ENCODE measurements at regions not wholly inside any gene's neighbourhood (a gene's known extent, or its start where the extent isn't known, plus 50 kb on each side); places are given as distances from the start of the nearest gene placed in this dataset.

DNA sequence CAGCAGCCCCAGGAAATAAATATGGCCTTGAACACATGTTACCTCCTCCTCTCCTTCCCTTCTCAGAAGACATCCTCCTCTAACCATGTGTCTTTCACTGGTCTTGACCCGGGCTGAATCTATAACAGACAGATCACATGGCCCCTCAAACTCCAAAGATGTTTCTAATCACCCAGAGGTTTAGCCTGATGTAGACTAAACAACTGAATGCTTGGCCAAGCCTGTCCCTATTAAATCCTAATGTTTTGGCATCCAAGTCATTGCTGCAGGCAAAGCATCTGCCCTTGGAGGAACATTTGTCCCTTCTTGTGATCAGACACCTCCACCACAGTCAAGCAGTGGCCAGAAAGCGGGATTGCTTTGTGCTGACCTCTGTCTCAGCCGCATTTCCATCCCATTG, 65.5 kb downstream of the ANKRD60 start:
- Mint-ChIP-seq H3K27ac (no peak overlapping the region), H3K9me3 (no peaks in the 10 kb centered on the region), H3K4me1 (ENCODE audit: low read depth) (no peaks in the 10 kb centered on the region), H3K36me3 (ENCODE audit: low read depth) (no peaks in the 10 kb centered on the region), H3K27me3 (ENCODE audit: low read depth) (no peaks in the 10 kb centered on the region), H3K4me3 (no peak overlapping the region)
- intact Hi-C loops (cut with micrococcal nuclease) = no loop called here
- CTCF ChIA-PET = no interaction called here
- DNase-seq = no peak

DNA sequence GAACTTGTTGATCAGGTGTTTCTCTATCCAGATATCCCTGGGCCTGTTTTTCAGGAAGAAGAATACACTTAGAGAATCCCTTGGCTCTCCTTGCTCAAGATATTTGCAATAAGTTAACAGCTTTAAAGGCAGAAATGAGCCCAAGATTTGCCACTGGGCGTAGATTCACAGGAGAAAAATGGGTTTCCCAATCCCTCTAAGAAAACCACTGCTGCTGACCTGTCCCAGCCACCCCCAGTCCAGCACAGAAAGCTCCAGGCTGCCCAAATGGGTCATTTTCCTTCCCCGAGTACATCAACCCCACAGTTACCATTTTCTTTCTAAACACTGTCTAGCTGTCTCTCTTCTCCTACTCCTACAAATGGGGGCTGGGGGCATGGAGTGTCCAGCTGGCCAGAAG, 67.3 kb downstream of the ANKRD60 start:
- Mint-ChIP-seq H3K4me1 (ENCODE audit: low read depth) (no peaks in the 10 kb centered on the region), H3K36me3 (ENCODE audit: low read depth) (no peaks in the 10 kb centered on the region), H3K9me3 (no peaks in the 10 kb centered on the region), H3K27me3 (ENCODE audit: low read depth) (no peaks in the 10 kb centered on the region), H3K4me3 (no peak overlapping the region), H3K27ac (no peak overlapping the region)
- no peak for DNase-seq
- CTCF ChIA-PET = no interaction called here
- intact Hi-C loops (cut with micrococcal nuclease) = no loop called here

DNA sequence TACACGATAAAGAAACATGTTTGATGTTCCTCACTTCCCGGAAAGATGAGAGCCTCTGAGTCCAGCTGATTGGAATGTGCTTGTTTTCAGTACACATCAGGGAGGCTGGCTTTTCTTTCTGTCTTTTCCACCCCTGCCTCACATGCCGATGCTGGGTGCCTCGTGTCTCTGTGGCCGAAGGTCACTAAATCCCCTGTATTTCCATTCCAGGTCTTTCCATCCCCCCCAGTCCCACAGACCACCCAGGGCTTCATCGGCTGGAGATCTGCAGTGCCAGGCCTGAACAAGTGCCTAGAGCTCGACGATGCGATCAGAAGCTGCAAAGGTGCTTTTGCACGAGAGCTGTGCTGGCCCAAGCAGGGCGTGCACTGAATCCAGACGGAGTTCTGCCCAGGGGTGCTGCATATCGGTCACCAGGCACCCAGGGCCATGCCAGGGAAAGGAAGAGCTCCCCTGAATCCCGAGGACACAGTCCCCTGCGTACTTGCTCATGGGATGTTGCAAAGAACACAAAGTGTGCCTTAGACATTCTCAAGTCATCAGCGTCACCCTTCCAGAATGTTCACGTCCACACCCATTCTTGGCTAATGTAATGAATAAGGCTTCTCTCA, 67.9 kb downstream of the ANKRD60 start:
- no peaks in the 10 kb centered on the region for H3K4me1 Mint-ChIP-seq (ENCODE audit: low read depth)
- DNase-seq = no peak

DNA sequence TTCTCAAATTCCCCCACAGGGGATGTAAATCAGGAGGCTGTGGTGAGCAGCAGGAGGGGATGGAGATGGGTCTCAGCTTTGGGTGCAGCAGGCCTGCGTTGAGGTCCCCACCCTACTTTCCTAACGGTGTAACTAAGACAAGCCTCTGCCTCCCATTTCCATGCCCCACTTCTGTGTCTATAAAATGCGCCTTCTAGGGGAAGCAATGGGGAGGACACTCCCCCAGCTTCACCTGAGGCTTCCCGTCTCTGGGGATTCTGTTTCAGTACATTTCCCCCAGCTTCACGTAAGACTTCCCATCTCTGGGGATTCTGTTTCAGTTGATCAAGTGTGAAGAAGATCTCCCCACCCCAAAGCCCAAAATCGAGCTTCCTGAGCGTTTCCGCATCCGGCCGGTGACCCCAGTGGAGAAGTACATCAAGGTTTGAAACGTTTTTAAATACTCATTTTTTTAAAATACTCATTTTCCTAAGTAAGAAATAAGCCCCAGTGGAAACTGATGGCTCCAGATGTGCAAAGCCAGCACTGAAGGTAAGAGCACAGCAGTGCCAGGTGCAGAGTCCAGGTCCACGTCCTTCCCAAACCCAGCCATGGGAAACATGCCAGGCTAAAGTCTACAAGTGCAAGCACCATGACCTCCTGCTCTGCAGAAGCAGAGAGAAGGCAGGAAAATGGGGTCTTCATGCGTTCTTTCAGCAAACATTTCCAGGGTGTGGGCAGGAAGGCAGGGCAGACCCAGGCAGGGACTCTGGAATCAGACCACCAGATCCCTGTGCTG, 73.1 kb downstream of the ANKRD60 start:
- CTCF ChIA-PET = no interaction called here
- no peak overlapping the region for H3K4me3 Mint-ChIP-seq
- intact Hi-C loops (cut with micrococcal nuclease) = no loop called here
- no peaks in the 10 kb centered on the region for H3K36me3 Mint-ChIP-seq (ENCODE audit: low read depth)
- H3K9me3 Mint-ChIP-seq = no peaks in the 10 kb centered on the region
- no peaks in the 10 kb centered on the region for H3K4me1 Mint-ChIP-seq (ENCODE audit: low read depth)
- no peak for DNase-seq
- H3K27ac Mint-ChIP-seq = no peak overlapping the region
- H3K27me3 Mint-ChIP-seq (ENCODE audit: low read depth) = peaks cover 20% of the 10 kb centered on the region

More for the DNA sequence above, 67.9 kb downstream of the ANKRD60 start:
- intact Hi-C loops (cut with micrococcal nuclease) = no loop called here
- Mint-ChIP-seq H3K9me3 (no peaks in the 10 kb centered on the region), H3K27ac (no peak overlapping the region), H3K27me3 (ENCODE audit: low read depth) (no peaks in the 10 kb centered on the region), H3K36me3 (ENCODE audit: low read depth) (no peaks in the 10 kb centered on the region), H3K4me3 (no peak overlapping the region)
- CTCF ChIA-PET = interaction anchor here (0.6 kb wide), 1 partner anchor 1295 kb away, joined by 3 read pairs; no protein-coding TSS in a partner anchor

DNA sequence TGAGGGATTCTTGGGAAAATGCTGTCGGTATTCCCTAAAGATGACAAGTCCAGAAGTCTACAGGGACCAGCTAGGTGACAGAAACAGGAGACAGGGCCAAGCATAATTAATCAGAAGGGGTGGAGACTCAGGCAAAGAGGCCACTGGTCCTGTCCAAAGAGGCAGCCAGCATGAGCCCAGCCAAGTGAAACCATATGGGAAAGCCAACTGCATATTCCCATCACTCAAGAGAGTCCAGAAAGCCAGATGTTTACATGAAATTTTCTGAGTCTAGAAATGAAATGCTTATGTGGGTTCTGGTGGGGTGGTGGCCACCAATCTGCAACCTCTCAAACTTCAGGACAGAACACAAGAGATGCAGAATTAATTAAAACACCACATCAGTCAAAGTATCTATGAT, 74.3 kb downstream of the ANKRD60 start:
- no peak overlapping the region for H3K4me3 Mint-ChIP-seq
- no peaks in the 10 kb centered on the region for H3K36me3 Mint-ChIP-seq (ENCODE audit: low read depth)
- H3K4me1 Mint-ChIP-seq (ENCODE audit: low read depth) = no peaks in the 10 kb centered on the region
- CTCF ChIA-PET = interaction anchor here (0.7 kb wide), 1 partner anchor 128 kb away, joined by 3 read pairs; no protein-coding TSS in a partner anchor
- H3K27ac Mint-ChIP-seq = no peak overlapping the region
- no peaks in the 10 kb centered on the region for H3K9me3 Mint-ChIP-seq
- no peak for DNase-seq
- peaks cover 29% of the 10 kb centered on the region for H3K27me3 Mint-ChIP-seq (ENCODE audit: low read depth)
- intact Hi-C loops (cut with micrococcal nuclease) = no loop called here

DNA sequence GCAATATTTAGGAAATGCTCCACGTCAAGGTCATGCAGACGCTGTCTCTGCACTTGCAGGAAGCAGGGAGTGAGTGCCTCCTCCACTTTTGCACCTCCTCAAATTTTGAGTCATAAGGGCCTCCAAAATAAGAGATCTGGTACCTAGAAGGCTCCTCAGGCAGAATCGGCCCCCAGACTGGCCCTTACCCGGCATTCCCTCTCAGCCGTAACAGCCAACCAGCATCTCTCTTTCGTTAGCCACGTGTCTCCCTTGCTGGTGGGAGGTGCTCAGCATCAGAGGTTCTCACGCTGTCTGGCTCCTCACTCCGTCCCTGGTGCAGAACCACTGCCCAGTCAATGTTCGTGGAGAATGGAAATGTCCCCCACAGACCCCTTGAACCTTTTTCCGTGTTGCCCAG, 75.3 kb downstream of the ANKRD60 start:
- Mint-ChIP-seq H3K9me3 (no peaks in the 10 kb centered on the region), H3K27ac (no peak overlapping the region), H3K27me3 (ENCODE audit: low read depth) (peaks cover 39% of the 10 kb centered on the region), H3K36me3 (ENCODE audit: low read depth) (no peaks in the 10 kb centered on the region), H3K4me1 (ENCODE audit: low read depth) (no peaks in the 10 kb centered on the region), H3K4me3 (no peak overlapping the region)
- CTCF ChIA-PET = no interaction called here
- intact Hi-C loops (cut with micrococcal nuclease) = no loop called here
- no peak for DNase-seq

DNA sequence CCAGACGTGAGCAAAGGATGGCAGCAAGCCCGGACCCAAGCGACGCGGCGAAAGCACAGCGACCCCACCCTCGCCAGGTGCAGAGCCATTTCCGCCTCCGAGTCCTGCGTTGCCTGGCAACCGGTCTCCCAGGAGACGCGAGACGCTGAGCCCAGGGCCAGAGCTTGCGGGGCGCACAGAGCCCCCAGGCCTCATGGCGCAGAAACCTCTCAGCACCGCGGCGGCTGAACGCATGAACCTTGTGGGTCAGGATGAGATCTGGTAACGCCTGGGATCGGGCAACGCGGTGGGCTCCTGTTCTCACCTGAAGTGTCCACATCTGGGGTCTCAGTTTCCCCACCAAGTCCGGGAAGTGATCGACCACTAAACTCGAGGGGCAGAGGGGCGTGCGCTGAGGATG, 77.7 kb downstream of the ANKRD60 start:
- peaks cover 48% of the 10 kb centered on the region for H3K27me3 Mint-ChIP-seq (ENCODE audit: low read depth)
- no peaks in the 10 kb centered on the region for H3K9me3 Mint-ChIP-seq
- CTCF ChIA-PET = no interaction called here
- H3K36me3 Mint-ChIP-seq (ENCODE audit: low read depth) = no peaks in the 10 kb centered on the region
- DNase-seq = no peak
- no peak overlapping the region for H3K27ac Mint-ChIP-seq
- H3K4me1 Mint-ChIP-seq (ENCODE audit: low read depth) = no peaks in the 10 kb centered on the region
- no peak overlapping the region for H3K4me3 Mint-ChIP-seq
- intact Hi-C loops (cut with micrococcal nuclease) = no loop called here

DNA sequence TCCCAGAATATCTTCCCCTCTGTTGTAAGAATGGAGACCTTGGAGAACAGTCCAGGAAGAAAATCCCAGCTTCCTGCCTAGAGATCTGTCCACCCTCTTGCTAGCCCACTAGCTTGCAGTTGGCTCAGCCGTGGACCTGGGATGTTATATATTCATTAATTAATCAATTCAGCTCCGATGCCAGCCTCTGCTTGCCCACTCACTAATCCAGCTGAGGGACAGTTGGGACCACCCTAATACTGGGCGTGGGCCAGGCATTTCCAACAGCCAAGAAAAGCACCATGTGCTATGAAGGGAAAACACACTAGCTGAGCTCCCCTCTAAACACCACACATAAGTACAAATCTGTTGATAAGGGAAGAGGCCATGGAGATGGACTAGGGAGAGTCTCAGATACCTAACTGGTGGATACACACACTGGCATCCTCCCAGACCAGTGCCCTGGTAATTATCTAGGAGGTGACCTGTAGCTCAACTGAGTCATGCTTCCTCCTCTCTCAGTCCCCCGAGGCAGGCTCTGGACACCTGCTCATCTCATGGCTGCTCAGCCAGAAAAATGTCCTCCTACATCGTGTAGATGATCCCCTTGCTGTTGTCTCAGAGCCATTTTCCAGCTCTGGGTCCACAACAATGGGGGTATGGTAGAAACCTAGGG, 78.9 kb downstream of the ANKRD60 start:
- H3K36me3 Mint-ChIP-seq (ENCODE audit: low read depth) = no peaks in the 10 kb centered on the region
- DNase-seq = no peak
- intact Hi-C loops (cut with micrococcal nuclease) = no loop called here
- H3K4me3 Mint-ChIP-seq = no peak overlapping the region
- no peaks in the 10 kb centered on the region for H3K9me3 Mint-ChIP-seq
- no peak overlapping the region for H3K27ac Mint-ChIP-seq
- CTCF ChIA-PET = interaction anchor here (0.8 kb wide), 1 partner anchor 42 kb away, joined by 3 read pairs; no protein-coding TSS in a partner anchor
- H3K27me3 Mint-ChIP-seq (ENCODE audit: low read depth) = peaks cover 52% of the 10 kb centered on the region
- H3K4me1 Mint-ChIP-seq (ENCODE audit: low read depth) = no peaks in the 10 kb centered on the region

DNA sequence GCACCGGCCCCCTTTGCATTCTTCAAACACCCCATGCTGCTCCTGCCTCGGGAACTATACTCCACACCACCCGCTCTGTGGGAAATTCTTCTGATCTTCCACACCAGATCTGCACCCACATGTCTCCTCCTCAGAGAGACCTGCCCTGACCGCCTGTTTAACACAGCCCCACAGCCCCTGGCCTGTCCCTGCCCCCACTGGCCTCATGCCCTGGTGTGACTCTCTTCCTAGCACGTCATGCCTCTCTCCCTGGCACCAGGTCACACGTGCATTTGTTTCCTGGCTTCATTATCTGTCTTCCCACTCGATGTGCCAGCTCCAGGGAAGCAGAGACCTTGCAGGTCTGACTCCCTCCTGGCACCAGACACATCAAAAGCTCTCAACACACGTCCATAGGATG, 79.6 kb downstream of the ANKRD60 start:
- Mint-ChIP-seq H3K4me1 (ENCODE audit: low read depth) (no peaks in the 10 kb centered on the region), H3K27ac (no peak overlapping the region), H3K4me3 (no peak overlapping the region), H3K36me3 (ENCODE audit: low read depth) (no peaks in the 10 kb centered on the region), H3K9me3 (no peaks in the 10 kb centered on the region), H3K27me3 (ENCODE audit: low read depth) (peaks cover 52% of the 10 kb centered on the region)
- intact Hi-C loops (cut with micrococcal nuclease) = no loop called here
- CTCF ChIA-PET = interaction anchor here (0.8 kb wide), 1 partner anchor 43 kb away, joined by 3 read pairs; no protein-coding TSS in a partner anchor
- DNase-seq = no peak

DNA sequence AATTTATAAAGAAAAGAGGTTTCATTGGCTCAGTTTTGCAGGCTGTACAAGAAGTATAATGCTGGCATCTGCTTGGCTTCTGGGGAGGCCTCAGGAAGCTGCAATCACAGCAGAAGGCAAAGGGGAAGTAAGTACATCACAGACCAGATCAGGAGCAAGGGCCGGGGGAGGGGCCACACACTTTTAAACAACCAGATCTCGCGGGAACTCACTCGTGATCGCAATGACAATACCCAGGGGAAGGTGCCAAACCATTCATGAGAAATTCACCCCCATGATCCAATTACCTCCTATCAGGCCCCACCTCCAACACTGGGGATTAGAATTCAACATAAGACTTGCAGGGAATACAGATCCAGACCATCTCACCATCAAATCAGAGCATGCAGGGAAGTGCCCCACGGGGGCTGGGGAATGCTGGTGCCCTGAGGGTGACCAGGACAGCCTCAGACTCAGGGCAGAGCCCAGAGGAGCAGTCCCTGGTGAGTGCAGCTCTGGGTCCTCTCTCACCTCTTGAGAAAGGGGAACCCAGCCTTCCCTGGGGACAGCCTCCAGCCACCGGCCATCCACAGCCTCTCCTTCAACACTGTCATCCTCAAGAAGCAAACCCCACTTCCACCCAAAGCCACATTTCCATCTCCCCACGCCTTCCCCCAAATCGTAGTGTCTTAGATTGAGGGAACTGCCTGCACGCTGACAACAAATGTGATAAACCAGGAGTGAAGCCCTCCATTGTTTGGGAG, 80.7 kb downstream of the ANKRD60 start:
- no peaks in the 10 kb centered on the region for H3K36me3 Mint-ChIP-seq (ENCODE audit: low read depth)
- intact Hi-C loops (cut with micrococcal nuclease) = no loop called here
- CTCF ChIA-PET = no interaction called here
- no peak for DNase-seq
- H3K4me1 Mint-ChIP-seq (ENCODE audit: low read depth) = no peaks in the 10 kb centered on the region
- H3K4me3 Mint-ChIP-seq = no peak overlapping the region
- H3K27ac Mint-ChIP-seq = no peak overlapping the region
- H3K27me3 Mint-ChIP-seq (ENCODE audit: low read depth) = peaks cover 50% of the 10 kb centered on the region
- no peaks in the 10 kb centered on the region for H3K9me3 Mint-ChIP-seq

DNA sequence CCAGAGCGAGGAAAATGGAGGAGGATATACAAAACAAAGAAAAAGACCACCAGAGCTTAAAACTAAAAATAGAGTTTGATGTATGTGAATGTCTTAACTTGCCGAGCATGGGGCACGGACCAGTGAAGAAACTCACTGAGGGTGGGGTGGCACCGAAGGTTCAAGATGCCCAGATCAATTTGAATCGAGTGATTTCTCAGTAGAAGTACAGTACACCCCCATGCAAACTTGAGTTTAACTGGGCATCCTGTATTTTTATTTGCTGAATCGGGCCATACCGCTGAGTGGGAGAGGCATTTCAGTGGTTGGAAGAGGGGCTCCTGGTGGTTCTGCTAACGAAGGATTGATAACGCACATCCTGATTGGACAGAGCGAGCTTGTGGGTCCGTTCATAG, 81.7 kb downstream of the ANKRD60 start:
- intact Hi-C loops (cut with micrococcal nuclease) = no loop called here
- Mint-ChIP-seq H3K4me1 (ENCODE audit: low read depth) (no peaks in the 10 kb centered on the region), H3K27ac (no peak overlapping the region), H3K9me3 (no peaks in the 10 kb centered on the region), H3K4me3 (no peak overlapping the region), H3K36me3 (ENCODE audit: low read depth) (no peaks in the 10 kb centered on the region), H3K27me3 (ENCODE audit: low read depth) (peaks cover 43% of the 10 kb centered on the region)
- CTCF ChIA-PET = interaction anchor here (0.7 to 1.1 kb wide), 2 partner anchors 26 to 33 kb away, joined by 3 read pairs; no protein-coding TSS in a partner anchor
- no peak for DNase-seq

DNA sequence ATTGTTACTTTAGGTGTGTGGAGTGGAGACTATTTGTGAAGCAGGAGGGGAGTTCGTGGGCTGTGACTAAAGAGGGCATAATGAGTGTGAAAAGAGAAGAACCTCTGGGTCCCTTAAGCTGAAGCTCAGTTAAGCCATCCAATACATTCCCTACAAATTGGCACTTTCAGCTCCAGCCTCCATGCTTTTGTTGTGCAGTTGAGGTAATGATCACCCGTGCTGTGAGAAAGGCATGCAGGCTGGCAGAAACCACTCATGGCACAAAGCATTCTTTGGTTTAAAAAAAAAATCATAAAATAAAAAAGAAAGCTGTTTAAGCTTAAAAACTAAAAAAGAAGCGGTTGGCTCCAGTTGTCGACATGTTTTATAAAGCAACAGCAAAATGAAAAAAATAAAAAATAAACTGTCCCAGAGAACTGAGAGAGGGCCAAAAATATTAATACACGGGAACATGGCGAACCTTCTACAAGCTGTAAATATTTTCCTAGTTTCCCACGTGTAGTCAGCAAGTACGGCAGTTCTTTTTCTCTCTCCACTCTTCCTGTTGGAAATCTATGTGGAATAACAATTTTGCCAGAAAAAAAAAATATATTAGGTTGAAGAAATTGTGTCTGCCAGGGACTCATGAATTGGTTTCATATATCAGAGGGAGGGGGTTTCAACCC, 82.2 kb downstream of the ANKRD60 start:
- intact Hi-C loops (cut with micrococcal nuclease) = no loop called here
- Mint-ChIP-seq H3K27ac (no peak overlapping the region), H3K4me3 (no peak overlapping the region), H3K9me3 (no peaks in the 10 kb centered on the region), H3K27me3 (ENCODE audit: low read depth) (peaks cover 41% of the 10 kb centered on the region), H3K4me1 (ENCODE audit: low read depth) (no peaks in the 10 kb centered on the region), H3K36me3 (ENCODE audit: low read depth) (no peaks in the 10 kb centered on the region)
- no peak for DNase-seq
- CTCF ChIA-PET = interaction anchor here (0.7 to 1.1 kb wide), 2 partner anchors 27 to 34 kb away, joined by 3 read pairs; no protein-coding TSS in a partner anchor
